AG10803 (cell line): ENCODE measurements at regions not wholly inside any gene's neighbourhood (a gene's known extent, or its start where the extent isn't known, plus 50 kb on each side); places are given as distances from the start of the nearest gene placed in this dataset.
"Not testable (repeated sequence)": the region's sequence is repeated elsewhere in the genome, so short reads cannot be mapped to it uniquely, and the experiment has no call there.

Source experiments
- DNase-seq: peaks from one replicate; pipeline ENCODE4 v3.0.0; 2010; ENCODE audit warnings: low read depth
- H3K4me3 ChIP-seq: 2 replicates; pipeline ENCODE4 v1.5.1; 2011; ENCODE audit warnings: mild to moderate bottlenecking, low read length, control low read depth
- TF ChIP-seq, protein P1 (sequence below): conservative IDR thresholded peaks from 2 replicates; pipeline ENCODE4 v1.5.1; 2011; ENCODE audit warnings: mild to moderate bottlenecking, low read length, control low read depth, inconsistent platforms

GRCh38 chr6:112683926-112684325, 336.8 kb downstream of the RFPL4B start:
- DNase-seq: peak; percentile 95
- TF ChIP-seq, protein P1, sequence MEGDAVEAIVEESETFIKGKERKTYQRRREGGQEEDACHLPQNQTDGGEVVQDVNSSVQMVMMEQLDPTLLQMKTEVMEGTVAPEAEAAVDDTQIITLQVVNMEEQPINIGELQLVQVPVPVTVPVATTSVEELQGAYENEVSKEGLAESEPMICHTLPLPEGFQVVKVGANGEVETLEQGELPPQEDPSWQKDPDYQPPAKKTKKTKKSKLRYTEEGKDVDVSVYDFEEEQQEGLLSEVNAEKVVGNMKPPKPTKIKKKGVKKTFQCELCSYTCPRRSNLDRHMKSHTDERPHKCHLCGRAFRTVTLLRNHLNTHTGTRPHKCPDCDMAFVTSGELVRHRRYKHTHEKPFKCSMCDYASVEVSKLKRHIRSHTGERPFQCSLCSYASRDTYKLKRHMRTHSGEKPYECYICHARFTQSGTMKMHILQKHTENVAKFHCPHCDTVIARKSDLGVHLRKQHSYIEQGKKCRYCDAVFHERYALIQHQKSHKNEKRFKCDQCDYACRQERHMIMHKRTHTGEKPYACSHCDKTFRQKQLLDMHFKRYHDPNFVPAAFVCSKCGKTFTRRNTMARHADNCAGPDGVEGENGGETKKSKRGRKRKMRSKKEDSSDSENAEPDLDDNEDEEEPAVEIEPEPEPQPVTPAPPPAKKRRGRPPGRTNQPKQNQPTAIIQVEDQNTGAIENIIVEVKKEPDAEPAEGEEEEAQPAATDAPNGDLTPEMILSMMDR: no peak
- no peak overlapping the region for H3K4me3 ChIP-seq

- not testable (repeated sequence) for DNase-seq, H3K4me3 ChIP-seq
These were observed 338.5 kb downstream of the RFPL4B start for GRCh38 chr6:112685521-112686220.

- H3K4me3 ChIP-seq, DNase-seq: not testable (repeated sequence)
These were observed 341.5 kb downstream of the RFPL4B start for GRCh38 chr6:112688487-112689165.

GRCh38 chr6:112689183-112689858, 342.2 kb downstream of the RFPL4B start:
- not testable (repeated sequence) for DNase-seq, H3K4me3 ChIP-seq

DNA sequence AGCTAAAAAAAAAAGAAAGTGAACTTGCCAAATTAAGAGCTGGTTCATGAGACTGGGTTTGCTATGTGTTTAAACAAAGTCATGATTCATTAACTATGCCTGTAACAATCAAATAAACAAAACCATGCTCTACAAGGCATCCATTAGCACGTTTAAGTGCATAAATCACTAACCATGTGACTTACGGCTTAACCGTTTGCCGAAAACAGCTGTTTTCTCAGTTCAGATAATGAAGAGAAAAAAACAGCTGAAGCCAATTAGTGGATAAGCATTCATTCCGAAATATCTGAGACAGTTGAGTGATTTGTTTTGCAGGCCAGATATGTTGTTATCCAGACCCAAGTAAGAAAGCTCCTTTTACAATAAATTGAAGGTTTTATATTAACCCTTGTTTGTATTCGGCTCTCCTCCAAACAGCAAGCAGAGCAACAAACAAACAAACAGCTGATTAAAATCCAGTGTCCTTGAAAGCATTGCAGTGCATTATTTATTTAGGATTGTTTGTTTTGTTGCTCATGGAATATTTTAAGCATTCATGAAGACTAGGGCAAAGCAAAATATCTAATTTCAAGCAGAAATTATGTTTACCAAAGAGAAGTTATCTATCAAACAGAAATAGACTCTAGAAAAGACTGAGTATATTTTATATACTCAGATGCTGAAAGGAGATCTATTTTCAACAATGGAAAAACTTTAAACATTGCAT, 343.5 kb downstream of the RFPL4B start:
- peak; percentile 86 for DNase-seq
- no peak overlapping the region for H3K4me3 ChIP-seq
- TF ChIP-seq, protein P1: no peak

DNA sequence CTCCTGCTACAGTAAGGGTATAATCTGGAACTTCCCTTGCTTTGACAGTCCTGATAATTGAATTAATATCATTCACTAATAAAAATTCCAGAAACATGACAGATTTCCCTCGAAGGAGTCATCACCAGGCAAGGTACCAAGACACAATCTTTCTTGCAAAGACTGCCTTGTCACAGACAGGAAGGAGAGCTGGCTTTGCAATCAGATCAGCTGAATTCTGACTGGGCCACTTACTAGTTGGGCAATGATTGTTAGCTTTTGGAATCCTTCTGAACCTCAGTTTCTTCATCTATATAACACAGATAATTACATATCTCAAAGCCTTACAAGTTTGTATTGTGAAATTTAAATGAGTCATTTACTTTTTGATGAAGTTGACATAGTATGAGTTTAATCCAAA, 344.2 kb downstream of the RFPL4B start:
- TF ChIP-seq, protein P1: no peak
- H3K4me3 ChIP-seq: no peak overlapping the region
- DNase-seq: peak; percentile 93

DNA sequence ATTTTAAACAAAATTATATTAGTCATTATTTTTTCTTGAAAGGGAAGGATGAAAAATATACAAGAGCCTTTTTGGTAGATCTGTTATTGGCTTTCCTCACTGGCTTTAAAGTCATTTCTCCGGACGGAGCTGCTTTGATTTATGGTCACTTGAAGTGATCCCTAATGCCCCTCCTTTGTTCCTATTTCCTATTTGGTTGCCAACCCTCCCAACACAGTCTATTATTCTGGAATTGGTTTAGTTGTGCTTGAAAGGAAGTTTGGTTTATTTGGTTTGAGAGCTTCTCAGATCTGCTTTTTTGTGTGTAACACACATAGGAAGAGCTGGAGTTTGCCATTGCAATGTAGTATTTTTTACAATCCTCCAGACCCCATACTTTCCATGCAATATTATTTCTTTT, 347.9 kb downstream of the RFPL4B start:
- no peak for DNase-seq
- TF ChIP-seq, protein P1: no peak

GRCh38 chr6:112697265-112697664, 350.1 kb downstream of the RFPL4B start:
- no peak overlapping the region for H3K4me3 ChIP-seq
- no peak for DNase-seq
- TF ChIP-seq, protein P1: no peak

More for the DNA sequence above, 347.9 kb downstream of the RFPL4B start:
- H3K4me3 ChIP-seq: no peak overlapping the region
